ENCODE measurements at regions not wholly inside any gene's neighbourhood (a gene's known extent, or its start where the extent isn't known, plus 50 kb on each side); places are given as distances from the start of the nearest gene placed in this dataset.

DNA sequence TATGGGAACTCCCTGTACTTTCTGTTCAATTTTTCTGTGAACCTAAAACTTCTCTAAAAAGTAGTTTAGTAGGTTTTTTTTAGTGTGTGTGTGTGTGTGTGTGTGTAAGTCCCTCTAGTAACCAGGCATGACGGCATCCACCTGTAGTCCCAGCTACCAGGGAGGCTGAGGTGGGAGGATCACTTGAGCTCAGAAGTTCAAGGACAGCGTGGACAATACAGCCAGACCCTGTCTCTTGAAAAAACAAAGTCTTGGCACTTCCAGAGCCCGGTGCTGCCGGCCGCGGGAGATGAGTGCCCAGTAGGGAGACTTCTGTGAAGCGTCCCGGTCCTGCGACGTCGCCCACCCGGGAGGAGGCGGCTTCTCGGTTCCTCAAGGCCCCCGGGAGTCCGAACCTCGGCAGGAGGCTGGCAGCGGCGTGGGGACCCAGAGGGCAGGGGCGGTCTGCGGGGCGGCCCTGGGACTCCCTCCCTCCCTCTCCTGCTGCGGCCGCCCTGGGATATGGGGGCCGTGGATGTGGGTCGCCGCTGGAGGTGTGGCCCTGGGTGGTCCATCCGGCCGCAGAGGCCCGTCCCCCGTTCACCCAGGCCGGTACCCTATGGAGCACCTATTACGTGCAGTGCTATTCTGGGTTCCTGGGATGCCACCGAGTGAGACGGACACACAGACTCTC, 78.0 kb upstream of the SIRPG start:
- Histone ChIP-seq H4K20me1 (ENCODE audit: insufficient read depth, low read length) (no peaks in the 10 kb centered on the region), H2AFZ (replicated peaks; ENCODE audit: low read length, poor library complexity) (peak overlapping the region; percentile 11), H2BK5ac (ENCODE audit: low read depth, low read length, poor library complexity, severe bottlenecking) (no peak overlapping the region), H3K4me3 (ENCODE audit: insufficient read depth, low read depth, low read length) (no peak overlapping the region), H3K27ac (ENCODE audit: insufficient read depth, low read length) (no peak overlapping the region), H3K36me3 (ENCODE audit: control insufficient read depth, insufficient read depth, low read length) (no peaks in the 10 kb centered on the region), H3K14ac (replicated peaks; ENCODE audit: low read depth, low read length) (no peak overlapping the region), H3K23ac (ENCODE audit: low read depth, low read length) (no peak overlapping the region), H3K56ac (ENCODE audit: extremely low read depth, insufficient read depth, low read length) (no peak overlapping the region), H3K18ac (ENCODE audit: low read depth, low read length) (no peak overlapping the region), H4K8ac (ENCODE audit: low read depth in 2 of 2, low read length in 2 of 2) (no peak overlapping the region), H3K9ac (ENCODE audit: low read depth, low read length) (no peak overlapping the region), H3K9me3 (ENCODE audit: control insufficient read depth, insufficient read depth, low read length) (no peaks in the 10 kb centered on the region), H2BK120ac (ENCODE audit: low read depth, low read length) (no peak overlapping the region), H3K9me1 (ENCODE audit: insufficient read depth, low read length) (no peaks in the 10 kb centered on the region), H3K79me1 (ENCODE audit: low read depth in 1 of 2, low read length in 2 of 2) (no peaks in the 10 kb centered on the region), H3K4ac (ENCODE audit: low read depth, low read length) (no peak overlapping the region), H4K5ac (ENCODE audit: low read depth, low read length) (no peak overlapping the region), H2AK5ac (ENCODE audit: low read depth, low read length) (no peak overlapping the region), H2AK9ac (replicated peaks; ENCODE audit: low read depth, low read length, poor library complexity) (no peak overlapping the region), H3K4me1 (ENCODE audit: control insufficient read depth, insufficient read depth, low read length) (no peaks in the 10 kb centered on the region), H2BK15ac (ENCODE audit: low read depth, low read length) (no peak overlapping the region), H4K91ac (ENCODE audit: insufficient read depth, low read depth, low read length) (no peak overlapping the region), H2BK20ac (ENCODE audit: low read depth, low read length) (no peak overlapping the region), H3K4me2 (ENCODE audit: low read depth, low read length) (no peak overlapping the region), H3K27me3 (ENCODE audit: control insufficient read depth, insufficient read depth, low read length) (peaks cover 4% of the 10 kb centered on the region)
- ChIA-PET CTCF (no interaction called here), POLR2A (ENCODE audit: unreplicated experiment) (no interaction called here)
- DNase-seq (no peak), ATAC-seq (ENCODE audit: low read depth) (no peak)
- intact Hi-C loops (cut with micrococcal nuclease), result no loop called here
- dilution Hi-C loops (cut with HindIII; ENCODE audit: low sequenced_read_pairs, unreplicated experiment), result no loop called here
- BruUV-seq (replicated peaks), result no TSS peak
- 74% methylated on average over 17 of the region's 35 CpGs; no CpG with 5 or more reads in 1 of the 2 experiments for WGBS, 2 experiments (ENCODE audit: extremely low coverage in 2 of 2, insufficient read length in 1 of 2)
- TF ChIP-seq RCOR1 (IDR thresholded peaks at IDR 0.05; ENCODE audit: insufficient replicate concordance, low read length) (no peak), RAD21 (IDR thresholded peaks at IDR 0.05; ENCODE audit: low read length) (no peak), SMC3 (IDR thresholded peaks at IDR 0.05; ENCODE audit: low read depth, low read length) (no peak), NFE2L2 (IDR thresholded peaks at IDR 0.05; ENCODE audit: low read depth, low read length) (no peak), CHD1 (IDR thresholded peaks at IDR 0.05; ENCODE audit: low read depth, low read length) (no peak), BHLHE40 (IDR thresholded peaks at IDR 0.05; ENCODE audit: low read depth, low read length) (no peak), MAZ (IDR thresholded peaks at IDR 0.05; ENCODE audit: borderline replicate concordance, low read depth, low read length) (no peak), CEBPB (IDR thresholded peaks at IDR 0.05; ENCODE audit: low read depth, low read length) (no peak), RFX5 (IDR thresholded peaks at IDR 0.05; ENCODE audit: low read depth, low read length) (no peak), MAFK (IDR thresholded peaks at IDR 0.05; ENCODE audit: low read depth, low read length) (no peak), POLR2A (IDR thresholded peaks at IDR 0.05; ENCODE audit: low read depth, low read length) (no peak), MXI1 (IDR thresholded peaks at IDR 0.05; ENCODE audit: borderline replicate concordance, low read depth, low read length) (no peak)
- TF ChIP-seq, protein P1, sequence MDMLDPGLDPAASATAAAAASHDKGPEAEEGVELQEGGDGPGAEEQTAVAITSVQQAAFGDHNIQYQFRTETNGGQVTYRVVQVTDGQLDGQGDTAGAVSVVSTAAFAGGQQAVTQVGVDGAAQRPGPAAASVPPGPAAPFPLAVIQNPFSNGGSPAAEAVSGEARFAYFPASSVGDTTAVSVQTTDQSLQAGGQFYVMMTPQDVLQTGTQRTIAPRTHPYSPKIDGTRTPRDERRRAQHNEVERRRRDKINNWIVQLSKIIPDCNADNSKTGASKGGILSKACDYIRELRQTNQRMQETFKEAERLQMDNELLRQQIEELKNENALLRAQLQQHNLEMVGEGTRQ (IDR thresholded peaks at IDR 0.05; ENCODE audit: low read depth, low read length), result no peak
- TF ChIP-seq, protein P2, sequence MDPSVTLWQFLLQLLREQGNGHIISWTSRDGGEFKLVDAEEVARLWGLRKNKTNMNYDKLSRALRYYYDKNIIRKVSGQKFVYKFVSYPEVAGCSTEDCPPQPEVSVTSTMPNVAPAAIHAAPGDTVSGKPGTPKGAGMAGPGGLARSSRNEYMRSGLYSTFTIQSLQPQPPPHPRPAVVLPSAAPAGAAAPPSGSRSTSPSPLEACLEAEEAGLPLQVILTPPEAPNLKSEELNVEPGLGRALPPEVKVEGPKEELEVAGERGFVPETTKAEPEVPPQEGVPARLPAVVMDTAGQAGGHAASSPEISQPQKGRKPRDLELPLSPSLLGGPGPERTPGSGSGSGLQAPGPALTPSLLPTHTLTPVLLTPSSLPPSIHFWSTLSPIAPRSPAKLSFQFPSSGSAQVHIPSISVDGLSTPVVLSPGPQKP (IDR thresholded peaks at IDR 0.05; ENCODE audit: borderline replicate concordance, low read depth, low read length), result no peak
- TF ChIP-seq, protein P3, sequence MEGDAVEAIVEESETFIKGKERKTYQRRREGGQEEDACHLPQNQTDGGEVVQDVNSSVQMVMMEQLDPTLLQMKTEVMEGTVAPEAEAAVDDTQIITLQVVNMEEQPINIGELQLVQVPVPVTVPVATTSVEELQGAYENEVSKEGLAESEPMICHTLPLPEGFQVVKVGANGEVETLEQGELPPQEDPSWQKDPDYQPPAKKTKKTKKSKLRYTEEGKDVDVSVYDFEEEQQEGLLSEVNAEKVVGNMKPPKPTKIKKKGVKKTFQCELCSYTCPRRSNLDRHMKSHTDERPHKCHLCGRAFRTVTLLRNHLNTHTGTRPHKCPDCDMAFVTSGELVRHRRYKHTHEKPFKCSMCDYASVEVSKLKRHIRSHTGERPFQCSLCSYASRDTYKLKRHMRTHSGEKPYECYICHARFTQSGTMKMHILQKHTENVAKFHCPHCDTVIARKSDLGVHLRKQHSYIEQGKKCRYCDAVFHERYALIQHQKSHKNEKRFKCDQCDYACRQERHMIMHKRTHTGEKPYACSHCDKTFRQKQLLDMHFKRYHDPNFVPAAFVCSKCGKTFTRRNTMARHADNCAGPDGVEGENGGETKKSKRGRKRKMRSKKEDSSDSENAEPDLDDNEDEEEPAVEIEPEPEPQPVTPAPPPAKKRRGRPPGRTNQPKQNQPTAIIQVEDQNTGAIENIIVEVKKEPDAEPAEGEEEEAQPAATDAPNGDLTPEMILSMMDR (conservative IDR thresholded peaks at IDR 0.05; ENCODE audit: low read depth, low read length), result no peak
- in situ Hi-C loops (cut with MboI; ENCODE audit: low sequenced_read_pairs), result no loop called here

Data from IMR-90 (cell line).